Stimulated activated CD4-positive, alpha-beta T cell treated with anti-CD3 and anti-CD28 coated beads, Interleukin-15, amount 100 ng/mL, for 1 hour (primary cell): ENCODE measurements at regions not wholly inside any gene's neighbourhood (a gene's known extent, or its start where the extent isn't known, plus 50 kb on each side); places are given as distances from the start of the nearest gene placed in this dataset.
"Not testable (repeated sequence)": the region's sequence is repeated elsewhere in the genome, so short reads cannot be mapped to it uniquely, and the experiment has no call there.

Source experiments
- DNase-seq, 2 donors: peaks; one replicate each; pipeline ENCODE4 v3.0.0-alpha.2; 2020; ENCODE audit warnings: low read depth in 1 of 2, low spot score in 1 of 2

- DNase-seq: no peak
These were observed 58.8 kb downstream of the UQCRFS1 start for GRCh38 chr19:29154163-29154562.

GRCh38 chr19:29145756-29146155, 67.2 kb downstream of the UQCRFS1 start:
- DNase-seq: no peak

- no peak for DNase-seq
These were observed 69.8 kb downstream of the UQCRFS1 start for GRCh38 chr19:29143183-29143582.

DNA sequence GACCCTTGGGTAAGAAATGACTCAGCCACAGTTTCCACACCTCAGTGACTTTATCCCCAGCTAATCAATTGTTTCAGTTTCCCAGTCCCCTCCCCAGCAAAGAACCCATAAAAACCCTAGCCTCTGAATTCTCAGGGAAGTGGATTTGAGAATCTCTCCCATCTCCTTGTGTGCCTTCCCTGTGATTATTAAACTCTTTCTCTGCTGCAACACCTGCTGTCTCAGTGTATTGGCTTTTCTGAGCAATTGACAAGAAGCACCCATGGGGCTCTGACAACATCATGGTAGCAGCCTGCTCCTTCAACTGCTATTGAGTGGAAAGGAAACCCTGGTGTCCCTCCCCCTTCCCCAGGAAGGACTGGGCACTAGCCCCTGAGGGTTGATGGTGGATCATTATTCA, 73.7 kb downstream of the UQCRFS1 start:
- no peak for DNase-seq

GRCh38 chr19:29138206-29138605, 74.7 kb downstream of the UQCRFS1 start:
- DNase-seq: not testable (repeated sequence)

- no peak for DNase-seq
These were observed 81.5 kb downstream of the UQCRFS1 start for GRCh38 chr19:29131456-29131855.

DNA sequence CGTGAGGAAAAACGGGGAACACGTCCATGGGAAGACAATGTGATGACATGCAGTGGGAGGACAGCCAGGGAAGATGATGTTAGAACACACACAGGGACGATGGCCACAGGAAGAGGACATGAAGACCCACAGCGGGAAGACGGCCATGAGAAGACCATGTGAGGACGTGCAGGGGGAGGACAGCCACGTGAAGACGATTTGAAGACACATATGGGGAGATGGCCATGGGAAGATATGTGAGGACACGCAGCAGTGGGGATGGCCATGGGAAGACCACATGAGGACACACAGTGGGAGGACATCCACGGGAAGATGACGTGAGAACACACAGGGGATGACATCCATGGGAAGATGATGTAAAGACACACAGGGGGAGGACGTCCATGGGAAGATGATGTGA, 83.8 kb downstream of the UQCRFS1 start:
- no peak for DNase-seq

GRCh38 chr19:29128203-29128602, 84.7 kb downstream of the UQCRFS1 start:
- DNase-seq: no peak

DNA sequence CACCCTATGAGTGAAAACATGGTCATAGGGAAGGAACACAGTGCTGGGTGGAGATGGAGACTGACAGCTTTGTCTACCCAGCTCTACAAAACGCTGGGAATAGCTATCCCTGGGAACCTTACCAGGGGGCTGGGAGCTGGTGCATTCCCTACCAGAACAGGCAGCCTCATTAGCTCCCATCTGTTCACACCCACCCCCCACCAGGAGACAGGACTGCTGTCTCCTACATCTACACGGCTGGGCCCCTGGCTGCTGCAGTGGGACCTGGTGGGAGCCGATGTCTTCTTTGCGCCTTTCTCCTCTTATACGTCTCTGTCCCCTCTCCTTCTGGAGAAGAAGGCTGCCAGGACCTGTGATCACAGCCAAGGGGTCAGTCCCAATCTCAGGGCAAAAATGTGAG, 90.8 kb downstream of the UQCRFS1 start:
- DNase-seq: no peak

- no peak for DNase-seq
These were observed 91.3 kb downstream of the UQCRFS1 start for GRCh38 chr19:29121684-29122083.

DNA sequence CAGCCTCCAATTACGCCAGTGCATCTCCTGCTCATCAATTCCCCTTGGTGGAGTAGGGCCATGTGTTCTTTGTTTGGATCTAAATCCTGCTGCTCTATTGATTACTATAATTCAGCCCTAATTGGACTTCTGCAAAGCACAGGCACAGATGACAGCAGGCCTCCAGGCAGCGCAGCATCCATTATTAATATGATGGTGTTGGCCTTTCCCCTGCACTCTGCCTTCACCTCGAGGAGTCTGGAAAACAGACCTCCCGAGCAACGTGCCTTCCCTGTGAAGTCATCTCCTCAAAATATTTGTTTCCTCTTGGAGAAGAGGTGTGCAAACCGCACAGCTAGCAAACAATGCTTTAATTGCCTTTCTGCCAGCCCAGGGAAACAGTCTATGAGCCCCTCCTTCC, 92.5 kb downstream of the UQCRFS1 start:
- DNase-seq: no peak

DNA sequence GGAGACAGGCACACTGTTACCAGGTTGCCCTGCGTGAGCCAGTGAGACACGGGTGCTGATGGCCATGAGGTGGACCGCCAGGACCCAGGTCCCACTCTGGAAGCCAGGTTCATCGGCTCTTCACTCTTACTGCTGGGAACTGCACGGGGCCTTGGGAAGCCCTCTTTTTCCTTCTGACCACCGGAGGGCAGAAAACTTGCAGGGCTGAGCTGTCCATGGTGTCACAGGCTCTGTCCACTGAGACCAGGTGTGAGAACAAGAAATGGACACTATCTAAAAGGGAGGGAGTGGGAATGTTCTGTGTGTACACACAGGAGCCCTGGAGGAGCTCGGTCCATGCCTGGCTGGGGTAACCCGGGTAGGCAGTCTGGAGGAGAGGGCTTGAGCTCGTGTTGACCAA, 93.4 kb downstream of the UQCRFS1 start:
- no peak for DNase-seq

- DNase-seq: no peak
These were observed 94.6 kb downstream of the UQCRFS1 start for GRCh38 chr19:29118389-29118788.

- no peak for DNase-seq
These were observed 95.0 kb downstream of the UQCRFS1 start for GRCh38 chr19:29117926-29118325.

DNA sequence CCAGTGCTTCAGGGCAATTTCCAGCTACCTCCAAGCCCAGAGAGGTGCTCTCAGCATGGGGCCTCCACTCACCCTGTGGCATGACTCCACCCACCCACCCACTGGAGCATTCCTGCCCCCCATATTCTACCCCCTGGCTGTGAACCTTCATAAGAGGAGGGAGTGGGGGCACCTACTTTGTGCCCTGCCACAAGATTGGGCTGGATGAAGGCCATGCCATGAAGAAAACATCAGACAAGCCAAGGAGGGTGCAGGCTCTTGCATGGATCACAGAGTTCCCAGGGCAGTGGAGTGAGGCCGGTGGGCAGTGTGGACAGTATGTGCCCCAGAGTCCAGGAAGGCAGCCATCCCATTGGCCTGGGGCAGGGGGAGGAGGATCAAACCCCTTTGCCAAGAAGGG, 97.8 kb downstream of the UQCRFS1 start:
- DNase-seq: no peak

- DNase-seq: no peak
These were observed 99.1 kb downstream of the UQCRFS1 start for GRCh38 chr19:29113838-29114237.

- no peak for DNase-seq
These were observed 101.4 kb downstream of the UQCRFS1 start for GRCh38 chr19:29111576-29111975.

- DNase-seq: no peak
These were observed 105.1 kb downstream of the UQCRFS1 start for GRCh38 chr19:29107831-29108230.

DNA sequence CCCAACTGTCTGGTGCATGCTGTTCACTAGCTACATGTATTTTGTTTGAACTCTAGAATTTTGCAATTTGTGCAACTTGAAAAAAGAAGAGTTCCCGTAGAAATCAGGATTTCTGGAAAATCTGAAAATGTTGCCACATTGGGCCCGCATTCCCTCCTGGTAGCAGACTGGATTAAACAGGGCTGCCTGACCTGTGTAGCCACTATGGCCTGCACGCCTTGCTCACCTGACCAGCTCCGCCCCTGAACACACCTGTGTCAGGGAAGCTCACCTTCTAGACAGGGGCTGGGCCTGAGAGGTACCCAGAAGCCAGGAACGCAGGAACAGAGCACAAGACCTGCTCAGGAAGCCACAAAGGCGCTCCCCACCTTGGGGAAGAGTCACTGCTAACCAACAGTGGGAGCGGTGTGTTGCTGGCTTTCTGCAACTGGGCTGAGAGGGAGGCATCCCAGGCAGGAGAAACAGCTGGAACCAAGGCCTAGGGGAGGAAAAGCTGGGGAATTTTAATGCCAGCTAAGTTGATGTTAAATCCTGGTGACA, 106.5 kb downstream of the UQCRFS1 start:
- DNase-seq: no peak

GRCh38 chr19:29105629-29106292, 107.2 kb downstream of the UQCRFS1 start:
- DNase-seq: no peak

GRCh38 chr19:29104605-29105241, 108.2 kb downstream of the UQCRFS1 start:
- no peak for DNase-seq

DNA sequence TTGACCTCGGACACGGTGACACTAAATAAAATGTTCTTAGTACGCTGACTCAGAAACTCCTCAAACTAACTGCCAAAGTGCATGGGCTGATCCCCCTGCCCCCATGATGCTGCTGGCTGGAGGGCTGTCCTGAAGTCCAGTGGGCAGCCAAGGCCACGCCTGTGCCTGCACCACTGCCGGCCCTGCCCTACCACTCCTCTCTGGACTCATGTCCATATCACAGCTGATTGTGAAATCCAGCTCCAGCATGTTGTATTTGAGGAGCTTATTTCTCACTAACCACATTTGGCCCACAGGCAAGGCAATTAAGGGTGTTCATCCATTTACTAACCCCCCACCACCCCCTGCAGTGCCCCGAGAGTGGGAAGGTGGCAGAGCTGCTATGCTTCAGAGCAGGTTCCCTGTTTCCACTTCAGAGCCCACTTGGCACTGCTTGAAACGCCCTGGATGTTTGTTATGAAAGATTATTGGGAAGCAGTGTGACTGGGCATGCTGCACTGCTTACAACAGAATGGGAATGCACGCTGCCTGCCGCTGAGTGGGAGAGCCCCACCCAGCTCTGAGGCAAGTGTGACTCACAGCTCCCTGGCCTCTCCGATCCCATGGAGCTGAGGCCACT, 114.0 kb downstream of the UQCRFS1 start:
- DNase-seq: no peak
